Keratinocyte (primary cell): ENCODE measurements at regions not wholly inside any gene's neighbourhood (a gene's known extent, or its start where the extent isn't known, plus 50 kb on each side); places are given as distances from the start of the nearest gene placed in this dataset.
A peak's percentile ranks its signal among the peaks of the same experiment; 100 is the strongest.

Experiments used
- DNase-seq: peaks from one replicate; pipeline ENCODE4 v3.0.0-alpha.2; 2011; ENCODE audit warnings: low read depth, missing footprints, low spot score
- FAIRE-seq: peaks from 2 replicates; lab custom pipeline; 2011; peaks lifted over from hg19 to GRCh38; lab: Jason Lieb, UNC
- H2AFZ ChIP-seq: 2 replicates; pipeline ENCODE4 v1.6.0; 2012; ENCODE audit warnings: low read length, control low read depth, inconsistent platforms; ENCODE audit not compliant: control insufficient read depth
- H3K27ac ChIP-seq: 2 replicates; pipeline ENCODE4 v1.5.1; 2011; ENCODE audit warnings: low read length; ENCODE audit not compliant: control insufficient read depth, insufficient read depth
- H3K27me3 ChIP-seq: 3 replicates; pipeline ENCODE4 v1.6.0; 2011; ENCODE audit warnings: low read length; ENCODE audit not compliant: control insufficient read depth, insufficient read depth; ENCODE audit errors: extremely low read depth
- H3K36me3 ChIP-seq, 2 experiments: 2 replicates in 1 of 2; 3 replicates in 1 of 2; pipeline ENCODE4 v1.5.1; 2011; ENCODE audit warnings: low read length in 2 of 2, mild to moderate bottlenecking in 1 of 2; ENCODE audit not compliant: control insufficient read depth in 2 of 2, insufficient read depth in 2 of 2; ENCODE audit errors: extremely low read depth in 1 of 2
- H3K4me1 ChIP-seq: 3 replicates; pipeline ENCODE4 v1.5.1; 2011; ENCODE audit warnings: low read length; ENCODE audit not compliant: control insufficient read depth, insufficient read depth; ENCODE audit errors: extremely low read depth
- H3K4me2 ChIP-seq: 3 replicates; pipeline ENCODE4 v1.6.0; 2011; ENCODE audit warnings: low read depth, low read length; ENCODE audit not compliant: control insufficient read depth, insufficient read depth; ENCODE audit errors: extremely low read depth
- H3K4me3 ChIP-seq, 3 experiments: fragments of 200-600 bp in 1 of 3; sonication (generic) in 1 of 3; 2 replicates in 2 of 3; 3 replicates in 1 of 3; pipeline ENCODE4 v1.5.1; 2011 to 2016; ENCODE audit warnings: low read length in 3 of 3, mild to moderate bottlenecking in 3 of 3, control low read depth in 2 of 3, inconsistent platforms in 1 of 3, low read depth in 1 of 3, mixed read lengths in 1 of 3, mixed run types in 1 of 3, moderate library complexity in 1 of 3; ENCODE audit not compliant: control insufficient read depth in 2 of 3, insufficient read depth in 2 of 3; ENCODE audit errors: extremely low read depth in 1 of 3
- H3K79me2 ChIP-seq: 2 replicates; pipeline ENCODE4 v1.6.0; 2012; ENCODE audit warnings: low read length; ENCODE audit not compliant: control insufficient read depth, insufficient read depth
- H3K9ac ChIP-seq: 3 replicates; pipeline ENCODE4 v1.6.0; 2011; ENCODE audit warnings: low read length; ENCODE audit not compliant: control insufficient read depth, insufficient read depth; ENCODE audit errors: extremely low read depth
- H3K9me1 ChIP-seq: 3 replicates; pipeline ENCODE4 v1.6.0; 2011; ENCODE audit warnings: low read length; ENCODE audit not compliant: control insufficient read depth, insufficient read depth; ENCODE audit errors: extremely low read depth
- H3K9me3 ChIP-seq: 2 replicates; pipeline ENCODE4 v1.5.1; 2012; ENCODE audit warnings: low read depth, low read length; ENCODE audit not compliant: control insufficient read depth
- H4K20me1 ChIP-seq: 3 replicates; pipeline ENCODE4 v1.6.0; 2011; ENCODE audit warnings: low read length; ENCODE audit not compliant: control insufficient read depth, insufficient read depth; ENCODE audit errors: extremely low read depth
- CTCF ChIP-seq, 3 experiments: IDR thresholded peaks in 1 of 3; conservative IDR thresholded peaks in 1 of 3; optimal IDR thresholded peaks in 1 of 3; 2 replicates in 2 of 3; 3 replicates in 1 of 3; pipeline versions ENCODE3 to v1.5.1; 2011; ENCODE audit warnings: low read length in 3 of 3, mild to moderate bottlenecking in 3 of 3, moderate library complexity in 2 of 3, control low read depth in 1 of 3, inconsistent platforms in 1 of 3; ENCODE audit not compliant: insufficient read depth in 2 of 3; ENCODE audit errors: extremely low read depth in 1 of 3
- EZH2 ChIP-seq: IDR thresholded peaks from one replicate; pipeline ENCODE4 v1.6.1; 2012; ENCODE audit warnings: inconsistent platforms, mild to moderate bottlenecking, low read length, moderate library complexity
- dilution Hi-C: fragments of 300-500 bp; cut with MboI; formaldehyde crosslinking; loops from one replicate; pipeline ENCODE4 v1.7.0; 2020; ENCODE audit warnings: low sequenced_read_pairs; ENCODE audit not compliant: extremely low pct_ligation_motif_present

- dilution Hi-C loops = no loop called here
Measured at GRCh38 chr9:524008-524407, 309.3 kb downstream of the DOCK8 start.

GRCh38 chr9:526904-527591, 312.4 kb downstream of the DOCK8 start:
- H3K36me3 ChIP-seq = peaks cover 0 to 4% of the 10 kb centered on the region in 2 experiments
- no peaks in the 10 kb centered on the region for H3K27me3 ChIP-seq
- H3K4me3 ChIP-seq = no peak overlapping the region
- dilution Hi-C loops = no loop called here
- H3K9ac ChIP-seq = no peak overlapping the region
- TF ChIP-seq EZH2 (no peak), CTCF (optimal IDR thresholded peaks at IDR 0.05 in 1 of 3, IDR thresholded peaks at IDR 0.05 in 1 of 3, conservative IDR thresholded peaks at IDR 0.05 in 1 of 3; ENCODE audit: extremely low read depth in 1 of 3, insufficient read depth in 2 of 3, low read length in 3 of 3) (no peak)
- H3K9me1 ChIP-seq = no peaks in the 10 kb centered on the region
- FAIRE-seq = peak; percentile 26
- no peak overlapping the region for H3K4me2 ChIP-seq
- DNase-seq = no peak
- H3K79me2 ChIP-seq = peaks cover 70% of the 10 kb centered on the region
- H2AFZ ChIP-seq = no peak overlapping the region
- H4K20me1 ChIP-seq = peaks cover 2% of the 10 kb centered on the region
- no peak overlapping the region for H3K27ac ChIP-seq
- H3K4me1 ChIP-seq = peaks cover 20% of the 10 kb centered on the region
- no peaks in the 10 kb centered on the region for H3K9me3 ChIP-seq

More at GRCh38 chr9:524008-524407, 309.3 kb downstream of the DOCK8 start:
- Histone ChIP-seq H3K36me3 (peaks cover 0 to 4% of the 10 kb centered on the region in 2 experiments), H3K4me2 (no peak overlapping the region), H2AFZ (no peak overlapping the region), H4K20me1 (peaks cover 2% of the 10 kb centered on the region), H3K79me2 (peaks cover 79% of the 10 kb centered on the region), H3K27ac (no peak overlapping the region), H3K9me3 (no peaks in the 10 kb centered on the region), H3K9ac (no peak overlapping the region), H3K9me1 (peaks cover 2% of the 10 kb centered on the region), H3K27me3 (no peaks in the 10 kb centered on the region), H3K4me1 (no peaks in the 10 kb centered on the region), H3K4me3 (no peak overlapping the region)
- DNase-seq (no peak), FAIRE-seq (peak; percentile 65)
- TF ChIP-seq CTCF (optimal IDR thresholded peaks at IDR 0.05 in 1 of 3, IDR thresholded peaks at IDR 0.05 in 1 of 3, conservative IDR thresholded peaks at IDR 0.05 in 1 of 3; ENCODE audit: extremely low read depth in 1 of 3, insufficient read depth in 2 of 3, low read length in 3 of 3) = no peak
- no peak for TF ChIP-seq EZH2
